Astrocyte of the cerebellum (primary cell): ENCODE measurements at regions not wholly inside any gene's neighbourhood (a gene's known extent, or its start where the extent isn't known, plus 50 kb on each side); places are given as distances from the start of the nearest gene placed in this dataset.
"Not testable (repeated sequence)": the region's sequence is repeated elsewhere in the genome, so short reads cannot be mapped to it uniquely, and the experiment has no call there.

Experiments
- DNase-seq: peaks from one replicate; pipeline ENCODE4 v3.0.0-alpha.2; 2011; ENCODE audit warnings: low read depth
- H3K4me3 ChIP-seq: 2 replicates; pipeline ENCODE4 v1.5.1; 2011; ENCODE audit warnings: mild to moderate bottlenecking, low read depth, low read length, moderate library complexity
- in situ Hi-C: cut with HindIII; loops from 2 replicates; pipeline ENCODE4 v1.10.0; 2017; ENCODE audit warnings: low sequenced_read_pairs
- TF ChIP-seq, protein P1 (sequence below): IDR thresholded peaks from 2 replicates; pipeline ENCODE4 v1.5.1; 2012; ENCODE audit warnings: low read length, low read depth, moderate library complexity, mild to moderate bottlenecking; ENCODE audit errors: missing control alignments

DNA sequence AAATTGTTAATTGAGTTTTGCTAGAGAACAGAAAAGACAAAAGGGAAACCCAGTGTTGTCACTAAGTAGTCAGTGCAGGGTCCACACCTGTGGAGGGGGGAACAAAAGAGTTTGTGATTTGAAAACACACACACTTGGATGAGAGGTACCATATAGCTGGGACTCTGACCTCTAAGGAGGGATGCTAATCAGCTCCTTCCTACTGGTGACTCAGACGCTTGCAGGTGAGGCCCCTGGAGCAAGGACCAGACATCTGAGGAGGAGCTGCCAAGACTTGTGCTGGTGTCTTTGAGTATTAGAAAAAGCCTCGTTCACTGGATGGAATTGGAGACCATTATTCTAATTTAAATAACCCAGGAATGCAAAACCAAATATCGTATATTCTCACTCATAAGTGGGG is 146.4 kb upstream of the MAP2 start:
- DNase-seq, result no peak
- TF ChIP-seq, protein P1, sequence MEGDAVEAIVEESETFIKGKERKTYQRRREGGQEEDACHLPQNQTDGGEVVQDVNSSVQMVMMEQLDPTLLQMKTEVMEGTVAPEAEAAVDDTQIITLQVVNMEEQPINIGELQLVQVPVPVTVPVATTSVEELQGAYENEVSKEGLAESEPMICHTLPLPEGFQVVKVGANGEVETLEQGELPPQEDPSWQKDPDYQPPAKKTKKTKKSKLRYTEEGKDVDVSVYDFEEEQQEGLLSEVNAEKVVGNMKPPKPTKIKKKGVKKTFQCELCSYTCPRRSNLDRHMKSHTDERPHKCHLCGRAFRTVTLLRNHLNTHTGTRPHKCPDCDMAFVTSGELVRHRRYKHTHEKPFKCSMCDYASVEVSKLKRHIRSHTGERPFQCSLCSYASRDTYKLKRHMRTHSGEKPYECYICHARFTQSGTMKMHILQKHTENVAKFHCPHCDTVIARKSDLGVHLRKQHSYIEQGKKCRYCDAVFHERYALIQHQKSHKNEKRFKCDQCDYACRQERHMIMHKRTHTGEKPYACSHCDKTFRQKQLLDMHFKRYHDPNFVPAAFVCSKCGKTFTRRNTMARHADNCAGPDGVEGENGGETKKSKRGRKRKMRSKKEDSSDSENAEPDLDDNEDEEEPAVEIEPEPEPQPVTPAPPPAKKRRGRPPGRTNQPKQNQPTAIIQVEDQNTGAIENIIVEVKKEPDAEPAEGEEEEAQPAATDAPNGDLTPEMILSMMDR, result no peak
- no peak overlapping the region for H3K4me3 ChIP-seq
- in situ Hi-C loops, result no loop called here

DNA sequence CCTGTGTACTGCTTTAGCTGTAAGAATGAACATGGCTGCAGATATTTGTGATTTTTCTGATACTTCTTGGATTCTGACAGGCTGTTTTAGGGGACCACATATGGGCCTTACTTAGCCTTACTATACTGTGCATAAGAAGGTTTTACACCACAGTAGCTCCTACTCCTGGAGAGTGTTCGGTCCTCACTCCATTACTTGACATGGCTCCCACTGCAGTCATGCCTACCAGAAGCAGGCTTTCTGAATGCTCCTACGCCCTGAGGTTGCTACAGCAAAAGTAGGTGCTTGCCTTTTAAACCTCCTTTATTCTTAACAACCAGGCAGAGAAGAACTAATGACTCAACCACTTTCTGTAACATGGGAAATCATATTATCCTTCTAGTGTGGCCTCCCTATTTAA is 125.2 kb upstream of the MAP2 start:
- TF ChIP-seq, protein P1, result no peak
- DNase-seq, result no peak
- in situ Hi-C loops, result no loop called here
- H3K4me3 ChIP-seq, result no peak overlapping the region

DNA sequence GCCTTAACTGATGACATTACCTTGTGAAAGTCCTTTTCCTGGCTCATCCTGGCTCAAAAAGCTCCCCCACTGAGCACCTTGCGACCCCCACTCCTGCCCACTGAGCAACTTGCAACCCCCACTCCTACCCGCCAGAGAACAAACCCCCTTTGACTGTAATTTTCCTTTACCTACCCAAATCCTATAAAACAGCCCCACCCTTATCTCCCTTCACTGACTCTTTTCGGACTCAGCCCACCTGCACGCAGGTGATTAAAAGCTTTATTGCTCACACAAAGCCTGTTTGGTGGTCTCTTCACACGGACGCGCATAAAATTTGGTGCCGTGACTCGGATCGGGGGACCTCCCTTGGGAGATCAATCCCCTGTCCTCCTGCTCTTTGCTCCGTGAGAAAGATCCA is 124.4 kb upstream of the MAP2 start:
- in situ Hi-C loops, DNase-seq, H3K4me3 ChIP-seq: not testable (repeated sequence)

DNA sequence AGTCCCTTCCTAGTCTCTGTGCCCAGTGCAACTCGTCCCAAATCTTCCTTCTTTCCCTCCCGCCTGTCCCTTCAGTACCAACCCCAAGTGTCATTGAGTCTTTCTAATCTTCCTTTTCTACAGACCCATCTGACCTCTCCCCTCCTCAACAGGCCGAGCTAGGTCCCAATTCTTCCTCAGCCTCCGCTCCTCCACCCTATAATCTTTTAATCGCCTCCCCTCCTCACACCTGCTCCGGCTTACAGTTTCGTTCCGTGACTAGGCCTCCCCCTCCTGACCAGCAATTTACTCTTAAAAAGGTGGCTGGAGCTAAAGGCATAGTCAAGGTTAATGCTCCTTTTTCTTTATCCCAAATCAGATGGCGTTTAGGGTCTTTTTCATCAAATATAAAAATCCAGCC is 123.1 kb upstream of the MAP2 start:
- in situ Hi-C loops, DNase-seq, H3K4me3 ChIP-seq: not testable (repeated sequence)

DNA sequence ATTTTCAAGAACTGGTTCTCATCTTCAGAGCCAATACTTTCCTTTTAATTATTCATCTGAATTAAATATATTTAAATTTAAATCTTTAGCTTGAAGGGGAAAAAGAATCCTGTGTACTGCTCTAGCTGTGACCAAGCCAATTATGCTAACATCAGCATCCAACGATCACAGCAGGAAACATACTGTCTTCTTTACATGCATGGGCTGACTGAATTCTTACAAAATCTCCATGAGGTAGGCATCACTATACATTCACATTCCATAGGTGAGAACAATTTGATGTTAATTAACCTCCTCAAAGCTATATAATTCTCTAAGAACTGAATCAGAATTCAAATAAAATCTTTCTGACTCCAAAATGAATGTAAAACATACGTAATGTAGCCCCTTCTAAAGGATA is 118.8 kb upstream of the MAP2 start:
- TF ChIP-seq, protein P1, result no peak
- in situ Hi-C loops, result no loop called here
- DNase-seq, result no peak
- H3K4me3 ChIP-seq, result no peak overlapping the region

DNA sequence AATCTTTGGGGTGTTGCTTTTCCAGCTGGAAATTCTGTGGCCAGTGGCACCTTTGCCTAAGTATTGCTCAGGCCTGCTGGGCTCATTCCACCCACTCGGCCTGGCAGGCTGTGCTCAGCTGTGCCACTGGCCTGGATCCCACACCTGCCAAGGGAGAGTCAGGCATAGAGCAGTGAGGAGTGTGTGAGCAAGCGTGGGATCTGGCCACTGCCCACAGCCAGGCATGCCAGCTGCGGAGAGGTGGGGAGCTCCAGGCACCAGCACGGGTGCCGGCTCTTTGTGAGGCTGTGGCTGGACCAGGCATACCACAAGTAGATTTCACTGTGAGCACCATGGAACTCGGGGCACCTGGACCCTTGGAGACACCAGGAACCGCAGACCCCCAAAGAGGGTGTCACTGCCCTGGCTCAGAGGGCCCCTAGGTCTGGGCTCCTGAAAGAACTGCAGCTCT is 118.1 kb upstream of the MAP2 start:
- DNase-seq, result no peak
- no peak overlapping the region for H3K4me3 ChIP-seq
- in situ Hi-C loops, result no loop called here
- TF ChIP-seq, protein P1, result no peak

DNA sequence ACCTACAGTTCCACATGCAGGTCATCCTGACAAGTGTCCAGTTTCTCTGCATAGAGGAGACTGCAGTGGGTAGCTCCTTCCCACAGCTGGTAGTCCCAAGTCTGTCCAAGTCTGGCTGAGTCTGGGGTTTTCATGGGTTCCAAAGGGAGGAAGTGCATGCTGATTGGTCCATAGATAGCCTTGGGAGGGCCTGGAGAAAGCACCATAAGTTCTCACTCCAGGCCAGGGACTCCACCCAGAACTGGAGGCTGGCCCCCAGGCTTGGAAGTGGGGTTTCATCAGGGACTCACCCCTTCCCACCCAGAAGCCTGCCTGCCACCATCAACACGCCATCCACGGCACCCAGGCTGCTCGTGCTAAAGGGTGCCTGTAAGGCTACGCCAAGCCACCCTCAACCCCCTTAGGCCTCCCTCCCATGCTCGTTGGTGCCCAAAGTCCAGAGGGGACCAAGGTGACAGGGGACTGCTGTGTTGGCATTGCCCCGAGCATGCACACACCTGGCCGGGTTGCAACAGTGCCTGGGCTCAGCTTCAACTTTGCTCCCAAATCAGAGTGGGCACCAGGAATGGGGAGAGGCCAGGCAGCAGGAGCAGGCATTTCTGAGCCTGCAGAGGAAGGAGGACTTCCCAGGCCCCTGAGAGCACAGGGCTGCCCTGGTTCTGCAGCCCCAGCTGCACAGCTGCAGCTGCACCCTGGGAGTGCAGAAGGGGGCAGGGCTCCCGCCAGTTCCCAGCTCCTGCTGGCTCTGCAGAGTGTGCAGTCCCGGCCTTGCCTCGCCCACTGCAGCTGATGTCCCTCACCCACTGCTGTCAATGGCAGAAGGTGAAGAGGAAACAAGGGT is 116.5 kb upstream of the MAP2 start:
- TF ChIP-seq, protein P1, result no peak
- in situ Hi-C loops, result no loop called here
- H3K4me3 ChIP-seq, result no peak overlapping the region
- DNase-seq, result no peak
